Fibroblast of villous mesenchyme (primary cell): ENCODE measurements at regions not wholly inside any gene's neighbourhood (a gene's known extent, or its start where the extent isn't known, plus 50 kb on each side); places are given as distances from the start of the nearest gene placed in this dataset.

Experiments used
- DNase-seq: peaks from one replicate; pipeline ENCODE4 v3.0.0-alpha.2; 2010; ENCODE audit warnings: low read depth
- H3K4me3 ChIP-seq: 2 replicates; pipeline ENCODE4 v1.5.1; 2011; ENCODE audit warnings: low read depth, mild to moderate bottlenecking, low read length
- CTCF ChIP-seq: IDR thresholded peaks from 2 replicates; pipeline ENCODE4 v1.5.1; 2012; ENCODE audit warnings: low read depth, mild to moderate bottlenecking, low read length; ENCODE audit not compliant: insufficient read depth

GRCh38 chr6:105967917-105968602, 118.1 kb upstream of the PRDM1 start:
- DNase-seq = no peak
- no peak for TF ChIP-seq CTCF
- H3K4me3 ChIP-seq = no peak overlapping the region

GRCh38 chr6:105966481-105966880, 119.7 kb upstream of the PRDM1 start:
- H3K4me3 ChIP-seq = no peak overlapping the region
- no peak for TF ChIP-seq CTCF
- no peak for DNase-seq

GRCh38 chr6:105964979-105965760, 121.0 kb upstream of the PRDM1 start:
- no peak for TF ChIP-seq CTCF
- no peak overlapping the region for H3K4me3 ChIP-seq
- DNase-seq = no peak

GRCh38 chr6:105954148-105954547, 132.0 kb upstream of the PRDM1 start:
- DNase-seq = no peak
- no peak for TF ChIP-seq CTCF
- no peak overlapping the region for H3K4me3 ChIP-seq

- no peak overlapping the region for H3K4me3 ChIP-seq
- TF ChIP-seq CTCF = no peak
- no peak for DNase-seq
Observed at GRCh38 chr6:105952772-105953690, 133.1 kb upstream of the PRDM1 start.

- no peak overlapping the region for H3K4me3 ChIP-seq
- no peak for DNase-seq
- no peak for TF ChIP-seq CTCF
Observed at GRCh38 chr6:105952326-105952725, 133.8 kb upstream of the PRDM1 start.
